ENCODE measurements at regions not wholly inside any gene's neighbourhood (a gene's known extent, or its start where the extent isn't known, plus 50 kb on each side); places are given as distances from the start of the nearest gene placed in this dataset.

DNA sequence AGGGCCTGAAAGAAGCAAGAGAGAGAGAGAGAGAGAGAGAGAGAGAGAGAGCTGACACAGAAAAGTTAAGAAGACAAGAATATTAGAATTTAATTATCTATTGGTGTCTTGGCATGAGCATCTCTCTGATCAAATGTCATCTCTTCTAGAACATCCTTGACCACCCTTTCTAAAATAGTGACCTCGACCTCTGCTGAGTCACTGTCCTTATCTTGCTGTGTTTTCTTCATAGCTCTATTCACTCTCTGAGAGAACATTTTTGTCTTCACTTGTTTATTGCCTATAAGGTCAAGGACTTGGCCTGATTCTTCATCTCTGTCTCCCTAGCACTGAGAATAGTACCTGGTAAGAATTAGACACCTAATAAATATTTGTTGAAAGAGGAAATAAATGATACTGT lies 383.8 kb upstream of the RPS23 start:
- no peak overlapping the region for H3K4me3 ChIP-seq (ENCODE audit: low read length)
- TF ChIP-seq, protein P1, sequence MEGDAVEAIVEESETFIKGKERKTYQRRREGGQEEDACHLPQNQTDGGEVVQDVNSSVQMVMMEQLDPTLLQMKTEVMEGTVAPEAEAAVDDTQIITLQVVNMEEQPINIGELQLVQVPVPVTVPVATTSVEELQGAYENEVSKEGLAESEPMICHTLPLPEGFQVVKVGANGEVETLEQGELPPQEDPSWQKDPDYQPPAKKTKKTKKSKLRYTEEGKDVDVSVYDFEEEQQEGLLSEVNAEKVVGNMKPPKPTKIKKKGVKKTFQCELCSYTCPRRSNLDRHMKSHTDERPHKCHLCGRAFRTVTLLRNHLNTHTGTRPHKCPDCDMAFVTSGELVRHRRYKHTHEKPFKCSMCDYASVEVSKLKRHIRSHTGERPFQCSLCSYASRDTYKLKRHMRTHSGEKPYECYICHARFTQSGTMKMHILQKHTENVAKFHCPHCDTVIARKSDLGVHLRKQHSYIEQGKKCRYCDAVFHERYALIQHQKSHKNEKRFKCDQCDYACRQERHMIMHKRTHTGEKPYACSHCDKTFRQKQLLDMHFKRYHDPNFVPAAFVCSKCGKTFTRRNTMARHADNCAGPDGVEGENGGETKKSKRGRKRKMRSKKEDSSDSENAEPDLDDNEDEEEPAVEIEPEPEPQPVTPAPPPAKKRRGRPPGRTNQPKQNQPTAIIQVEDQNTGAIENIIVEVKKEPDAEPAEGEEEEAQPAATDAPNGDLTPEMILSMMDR (conservative IDR thresholded peaks at IDR 0.05; ENCODE audit: low read length) = no peak
- DNase-seq (ENCODE audit: low read depth) = no peak

DNA sequence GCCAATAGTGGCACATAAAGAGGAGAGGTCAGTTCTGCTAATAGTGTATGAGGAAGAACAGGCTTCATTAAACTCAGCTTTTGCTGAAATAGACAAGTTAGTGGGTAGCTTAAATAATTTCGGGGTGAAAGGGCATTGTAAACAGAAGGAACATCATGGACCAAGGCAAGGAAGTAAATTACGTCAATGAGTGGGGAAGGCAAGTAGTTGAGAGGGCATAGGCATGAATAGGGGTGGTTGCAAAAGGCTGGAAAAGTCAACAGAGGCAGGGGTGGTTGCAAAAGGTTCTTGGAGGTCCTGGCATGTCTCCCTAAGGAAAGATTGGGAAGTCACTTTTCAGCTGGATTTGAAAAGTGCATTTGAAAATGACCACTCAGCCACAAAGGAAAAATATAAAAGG lies 383.3 kb upstream of the RPS23 start:
- TF ChIP-seq, protein P1 (conservative IDR thresholded peaks at IDR 0.05; ENCODE audit: low read length) = no peak
- H3K4me3 ChIP-seq (ENCODE audit: low read length) = no peak overlapping the region
- no peak for DNase-seq (ENCODE audit: low read depth)

DNA sequence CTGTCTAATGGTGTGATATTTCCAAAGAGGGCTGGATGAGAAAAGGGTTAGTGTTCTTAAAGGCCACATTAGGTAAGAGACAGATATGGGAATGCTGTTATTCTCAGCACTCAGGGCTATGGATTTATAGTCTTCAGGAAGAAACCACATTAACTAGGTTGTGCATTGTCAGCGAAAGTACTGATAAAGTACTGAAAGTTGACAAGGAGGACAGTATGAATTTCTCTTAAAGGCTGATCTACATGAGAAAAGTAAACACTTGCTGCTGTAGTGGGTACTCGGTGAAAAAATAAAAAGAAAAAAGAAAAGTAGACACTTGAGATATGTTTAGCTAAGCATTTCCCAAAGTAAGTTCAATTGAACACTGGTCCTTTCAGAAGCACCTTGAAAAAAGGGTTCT lies 381.0 kb upstream of the RPS23 start:
- no peak overlapping the region for H3K4me3 ChIP-seq (ENCODE audit: low read length)
- TF ChIP-seq, protein P1 (conservative IDR thresholded peaks at IDR 0.05; ENCODE audit: low read length) = no peak
- no peak for DNase-seq (ENCODE audit: low read depth)

DNA sequence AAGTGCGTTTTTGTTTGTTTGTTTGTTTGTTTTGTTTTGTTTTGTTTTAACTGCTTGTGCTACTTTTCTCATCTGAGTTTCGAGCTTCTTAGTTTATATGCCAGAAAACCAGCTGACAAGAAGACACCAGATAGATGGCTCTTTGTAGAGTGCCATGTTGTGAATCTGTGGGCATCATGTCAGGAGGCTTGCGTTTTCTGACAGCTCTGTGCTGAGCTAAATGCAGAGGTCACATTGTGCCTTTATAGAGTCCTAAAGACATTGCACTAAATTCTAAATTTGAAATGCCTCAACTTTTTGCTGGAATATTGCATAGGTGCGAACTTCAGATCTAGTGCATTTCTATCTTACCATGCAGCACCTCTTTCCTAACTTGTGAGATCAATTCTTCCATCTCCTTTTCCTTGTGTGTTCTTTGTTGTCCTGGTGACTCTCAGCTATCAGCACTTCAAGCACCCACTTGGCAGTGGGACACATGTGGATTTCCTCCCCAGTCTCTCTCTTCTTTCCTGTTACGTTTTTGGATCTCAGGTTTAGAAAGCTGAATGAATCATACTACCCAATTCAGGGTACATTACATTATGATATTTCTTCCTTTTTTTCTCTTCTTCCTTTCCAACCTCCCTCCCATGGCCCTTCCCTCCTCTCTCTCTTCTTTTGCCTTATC lies 379.0 kb upstream of the RPS23 start:
- TF ChIP-seq, protein P1 (conservative IDR thresholded peaks at IDR 0.05; ENCODE audit: low read length) = no peak
- no peak overlapping the region for H3K4me3 ChIP-seq (ENCODE audit: low read length)
- no peak for DNase-seq (ENCODE audit: low read depth)

DNA sequence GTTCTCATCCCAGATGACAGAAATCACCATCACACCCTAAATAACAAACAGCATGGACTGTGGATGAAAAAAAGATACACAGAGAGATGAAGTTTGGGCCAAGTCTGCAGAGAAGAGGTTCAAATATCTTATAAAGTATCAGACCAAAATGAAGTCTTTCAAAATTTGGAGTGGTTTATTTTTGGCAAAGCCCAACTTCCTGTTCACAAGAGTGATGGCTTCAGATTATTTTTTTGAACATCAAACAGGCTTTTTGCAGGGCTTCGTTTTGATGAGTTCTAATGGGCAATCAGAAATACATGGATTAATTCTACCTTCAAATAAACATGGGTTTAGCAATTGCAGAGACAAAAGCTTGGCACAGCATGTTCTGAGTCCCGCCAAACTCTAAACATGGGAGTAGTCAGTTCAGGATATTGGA lies 378.2 kb upstream of the RPS23 start:
- no peak overlapping the region for H3K4me3 ChIP-seq (ENCODE audit: low read length)
- no peak for DNase-seq (ENCODE audit: low read depth)
- TF ChIP-seq, protein P1 (conservative IDR thresholded peaks at IDR 0.05; ENCODE audit: low read length) = no peak

DNA sequence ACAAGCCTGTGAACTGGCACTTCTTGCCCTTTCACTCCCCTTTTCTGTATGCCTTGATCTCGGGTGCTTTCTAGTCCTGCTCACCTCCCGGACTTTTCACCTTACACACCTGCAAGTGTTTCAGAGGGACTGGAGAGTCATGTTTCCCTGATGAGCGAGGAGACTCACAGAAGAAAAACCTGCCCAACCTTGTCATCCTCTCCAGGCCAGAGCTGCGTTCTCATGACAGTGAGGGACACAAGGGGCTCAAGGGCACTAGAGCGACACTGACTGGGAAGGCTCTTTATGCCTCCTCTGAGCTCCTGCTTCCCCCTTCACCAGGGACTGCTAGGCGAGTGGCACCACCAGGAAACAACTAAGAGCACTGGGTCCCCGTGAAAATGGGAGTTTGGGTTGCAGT lies 376.9 kb upstream of the RPS23 start:
- no peak for DNase-seq (ENCODE audit: low read depth)
- TF ChIP-seq, protein P1 (conservative IDR thresholded peaks at IDR 0.05; ENCODE audit: low read length) = no peak
- H3K4me3 ChIP-seq (ENCODE audit: low read length) = no peak overlapping the region

DNA sequence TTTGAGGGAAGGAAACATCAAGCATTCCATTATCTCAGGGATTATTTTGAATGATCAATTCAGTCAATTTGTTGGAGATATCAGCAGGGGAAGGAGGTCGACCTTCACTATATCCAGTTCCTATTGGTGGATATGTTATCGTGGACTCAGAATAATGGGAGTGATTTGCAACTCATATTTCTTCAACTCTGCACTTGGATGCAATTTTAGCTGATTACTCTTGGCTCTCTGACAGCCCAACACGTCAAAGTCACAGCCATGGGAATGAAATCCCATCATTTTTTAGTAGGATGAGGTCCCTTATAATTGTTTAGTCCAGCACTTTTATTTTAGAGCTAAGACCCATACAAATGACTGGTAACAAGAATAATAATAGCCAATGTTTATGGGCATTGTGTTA lies 371.8 kb upstream of the RPS23 start:
- no peak overlapping the region for H3K4me3 ChIP-seq (ENCODE audit: low read length)
- TF ChIP-seq, protein P1 (conservative IDR thresholded peaks at IDR 0.05; ENCODE audit: low read length) = no peak
- no peak for DNase-seq (ENCODE audit: low read depth)

All from AG10803 (cell line).